Ovary (tissue), 3 donors: ENCODE measurements at regions not wholly inside any gene's neighbourhood (a gene's known extent, or its start where the extent isn't known, plus 50 kb on each side); places are given as distances from the start of the nearest gene placed in this dataset.

Source experiments
- EP300 ChIP-seq: sonication (generic); formaldehyde crosslinking; IDR thresholded peaks from one replicate; pipeline ENCODE4 v1.6.1; 2017; ENCODE audit warnings: antibody characterized with exemption
- POLR2A ChIP-seq: fragments of 450-650 bp; IDR thresholded peaks from one replicate; pipeline ENCODE4 v1.6.1; 2017; ENCODE audit warnings: antibody characterized with exemption, mild to moderate bottlenecking, moderate library complexity
- TF ChIP-seq, protein P1 (sequence below), 3 donors: fragments of 450-650 bp in 2 of 3; fragments of 200-600 bp in 1 of 3; IDR thresholded peaks; one replicate each; pipeline versions ENCODE4 v1.5.1 to v1.8.0; 2016 to 2022; ENCODE audit warnings: antibody characterized with exemption in 3 of 3, mild to moderate bottlenecking in 1 of 3
- donor health status: DM: no; HTN: no; CAD: no.

DNA sequence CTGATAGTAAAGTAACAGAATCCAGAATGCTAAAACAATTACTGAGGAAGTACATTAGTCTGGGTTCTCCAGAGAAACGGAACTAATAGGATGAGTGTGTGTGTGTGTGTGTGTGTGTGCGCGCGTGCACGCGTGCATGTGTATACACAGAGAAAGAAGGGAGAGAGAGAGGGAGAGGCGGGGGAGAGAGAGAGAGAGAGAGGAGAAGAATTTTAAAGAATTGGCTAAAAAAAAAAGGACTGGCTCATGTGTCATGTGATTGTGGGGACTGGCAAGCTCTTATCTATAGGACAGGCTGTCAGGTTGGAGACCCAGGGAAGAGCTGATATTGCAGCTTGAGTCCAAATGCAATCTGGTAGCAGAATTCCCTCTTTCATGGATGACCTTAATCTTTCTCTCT is 976.2 kb upstream of the CDH2 start:
- TF ChIP-seq, protein P1, sequence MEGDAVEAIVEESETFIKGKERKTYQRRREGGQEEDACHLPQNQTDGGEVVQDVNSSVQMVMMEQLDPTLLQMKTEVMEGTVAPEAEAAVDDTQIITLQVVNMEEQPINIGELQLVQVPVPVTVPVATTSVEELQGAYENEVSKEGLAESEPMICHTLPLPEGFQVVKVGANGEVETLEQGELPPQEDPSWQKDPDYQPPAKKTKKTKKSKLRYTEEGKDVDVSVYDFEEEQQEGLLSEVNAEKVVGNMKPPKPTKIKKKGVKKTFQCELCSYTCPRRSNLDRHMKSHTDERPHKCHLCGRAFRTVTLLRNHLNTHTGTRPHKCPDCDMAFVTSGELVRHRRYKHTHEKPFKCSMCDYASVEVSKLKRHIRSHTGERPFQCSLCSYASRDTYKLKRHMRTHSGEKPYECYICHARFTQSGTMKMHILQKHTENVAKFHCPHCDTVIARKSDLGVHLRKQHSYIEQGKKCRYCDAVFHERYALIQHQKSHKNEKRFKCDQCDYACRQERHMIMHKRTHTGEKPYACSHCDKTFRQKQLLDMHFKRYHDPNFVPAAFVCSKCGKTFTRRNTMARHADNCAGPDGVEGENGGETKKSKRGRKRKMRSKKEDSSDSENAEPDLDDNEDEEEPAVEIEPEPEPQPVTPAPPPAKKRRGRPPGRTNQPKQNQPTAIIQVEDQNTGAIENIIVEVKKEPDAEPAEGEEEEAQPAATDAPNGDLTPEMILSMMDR (IDR thresholded peaks at IDR 0.05): no peak
- TF ChIP-seq EP300 (no peak), POLR2A (no peak)
